Gastroesophageal sphincter (tissue), 4 donors: ENCODE measurements at regions not wholly inside any gene's neighbourhood (a gene's known extent, or its start where the extent isn't known, plus 50 kb on each side); places are given as distances from the start of the nearest gene placed in this dataset.

ENCODE experiments used
- ATAC-seq: fragments of 150-250 bp; one replicate; pipeline ENCODE4 v1.9.1; 2016; ENCODE audit warnings: mild to moderate bottlenecking, moderate library complexity
- H3K27ac ChIP-seq, 4 donors: fragments of 200-600 bp; sonication (generic) in 3 of 4; 1 replicate in 3 of 4; 2 replicates in 1 of 4; pipeline ENCODE4 v1.5.1; 2016 to 2019
- H3K27me3 ChIP-seq: fragments of 200-600 bp; sonication (generic); one replicate; pipeline ENCODE4 v1.5.1; 2019
- H3K36me3 ChIP-seq, 2 donors: fragments of 200-600 bp; sonication (generic); one replicate each; pipeline ENCODE4 v1.5.1; 2019; ENCODE audit warnings: control low read depth in 1 of 2
- H3K4me1 ChIP-seq, 3 donors: fragments of 200-600 bp; sonication (generic); 1 replicate in 2 of 3; 2 replicates in 1 of 3; pipeline ENCODE4 v1.5.1; 2016 to 2019; ENCODE audit warnings: control low read depth in 2 of 3
- H3K4me3 ChIP-seq, 2 donors: fragments of 200-600 bp; sonication (generic); one replicate each; pipeline ENCODE4 v1.5.1; 2019; ENCODE audit warnings: mild to moderate bottlenecking in 1 of 2, moderate library complexity in 1 of 2
- H3K9me3 ChIP-seq, 3 donors: fragments of 200-600 bp; sonication (generic); one replicate each; pipeline ENCODE4 v1.5.1; 2017 to 2019; ENCODE audit warnings: control low read depth in 2 of 3
- EP300 ChIP-seq: sonication (generic); formaldehyde crosslinking; IDR thresholded peaks from one replicate; pipeline ENCODE4 v1.6.1; 2017; ENCODE audit warnings: antibody characterized with exemption, mild to moderate bottlenecking
- POLR2A ChIP-seq, 2 donors: fragments of 450-650 bp; IDR thresholded peaks; one replicate each; pipeline ENCODE4 v1.6.1; 2017; ENCODE audit warnings: antibody characterized with exemption in 2 of 2, mild to moderate bottlenecking in 2 of 2, moderate library complexity in 1 of 2
- POLR2AphosphoS5 ChIP-seq: sonication (generic); formaldehyde crosslinking; IDR thresholded peaks from one replicate; pipeline ENCODE4 v1.6.1; 2017; ENCODE audit warnings: antibody characterized with exemption
- WGBS, 2 donors: methylation state at CpG; one replicate each; pipeline ENCODE4 v1.1.5; 2018; ENCODE audit warnings: low coverage in 1 of 2; 5-methylcytosine and 5-hydroxymethylcytosine counted together
- TF ChIP-seq, protein P1 (sequence below), 4 experiments: fragments of 200-600 bp in 2 of 4; fragments of 450-650 bp in 2 of 4; sonication (generic) in 1 of 4; IDR thresholded peaks; one replicate each; pipeline ENCODE4 v1.5.1; 2017 to 2019; ENCODE audit warnings: antibody characterized with exemption in 4 of 4, mild to moderate bottlenecking in 2 of 4, moderate library complexity in 2 of 4

DNA sequence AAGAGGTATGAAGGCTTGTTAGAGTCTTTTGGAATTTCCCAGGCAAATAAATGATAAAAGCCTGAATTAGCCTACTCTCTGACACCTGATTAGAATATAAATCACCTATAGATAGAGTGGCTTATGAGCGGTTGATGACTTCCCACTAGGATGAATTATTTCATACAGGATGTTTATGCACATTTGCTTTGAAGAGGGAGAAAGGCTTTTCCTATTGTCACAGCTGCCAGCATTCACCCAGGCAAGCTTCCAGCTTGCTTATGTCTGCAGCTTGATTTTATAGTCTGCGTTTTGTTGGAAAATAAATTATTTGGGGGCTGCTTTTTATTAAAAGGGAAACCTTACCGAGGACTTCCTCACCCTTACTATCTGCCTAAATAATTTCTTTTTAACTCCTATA lies 51.3 kb upstream of the EIF2S2 start:
- Histone ChIP-seq H3K27ac (no peak overlapping the region), H3K4me1 (no peaks in the 10 kb centered on the region), H3K27me3 (peaks cover 6% of the 10 kb centered on the region), H3K4me3 (no peak overlapping the region), H3K9me3 (no peaks in the 10 kb centered on the region), H3K36me3 (no peaks in the 10 kb centered on the region)
- WGBS, 2 donors = 25 to 28% methylated on average over 3 of the region's 3 CpGs
- TF ChIP-seq, protein P1, sequence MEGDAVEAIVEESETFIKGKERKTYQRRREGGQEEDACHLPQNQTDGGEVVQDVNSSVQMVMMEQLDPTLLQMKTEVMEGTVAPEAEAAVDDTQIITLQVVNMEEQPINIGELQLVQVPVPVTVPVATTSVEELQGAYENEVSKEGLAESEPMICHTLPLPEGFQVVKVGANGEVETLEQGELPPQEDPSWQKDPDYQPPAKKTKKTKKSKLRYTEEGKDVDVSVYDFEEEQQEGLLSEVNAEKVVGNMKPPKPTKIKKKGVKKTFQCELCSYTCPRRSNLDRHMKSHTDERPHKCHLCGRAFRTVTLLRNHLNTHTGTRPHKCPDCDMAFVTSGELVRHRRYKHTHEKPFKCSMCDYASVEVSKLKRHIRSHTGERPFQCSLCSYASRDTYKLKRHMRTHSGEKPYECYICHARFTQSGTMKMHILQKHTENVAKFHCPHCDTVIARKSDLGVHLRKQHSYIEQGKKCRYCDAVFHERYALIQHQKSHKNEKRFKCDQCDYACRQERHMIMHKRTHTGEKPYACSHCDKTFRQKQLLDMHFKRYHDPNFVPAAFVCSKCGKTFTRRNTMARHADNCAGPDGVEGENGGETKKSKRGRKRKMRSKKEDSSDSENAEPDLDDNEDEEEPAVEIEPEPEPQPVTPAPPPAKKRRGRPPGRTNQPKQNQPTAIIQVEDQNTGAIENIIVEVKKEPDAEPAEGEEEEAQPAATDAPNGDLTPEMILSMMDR (IDR thresholded peaks at IDR 0.05) = no peak
- no peak for TF ChIP-seq POLR2A (IDR thresholded peaks at IDR 0.05)
- no peak for TF ChIP-seq POLR2AphosphoS5
- TF ChIP-seq EP300 = no peak
- ATAC-seq = no peak

- Histone ChIP-seq H3K4me1 (no peaks in the 10 kb centered on the region), H3K27me3 (peaks cover 11% of the 10 kb centered on the region), H3K4me3 (no peak overlapping the region), H3K9me3 (no peaks in the 10 kb centered on the region), H3K36me3 (no peaks in the 10 kb centered on the region), H3K27ac (no peak overlapping the region)
- TF ChIP-seq, protein P1 (IDR thresholded peaks at IDR 0.05) = no peak
- no peak for TF ChIP-seq EP300
- TF ChIP-seq POLR2A (IDR thresholded peaks at IDR 0.05) = no peak
- no peak for TF ChIP-seq POLR2AphosphoS5
- no peak for ATAC-seq
- WGBS, 2 donors = 87 to 100% methylated on average over 1 to 5 of the region's 5 CpGs
These were observed 52.4 kb upstream of the EIF2S2 start for GRCh38 chr20:34164381-34164984.

GRCh38 chr20:34165018-34165619 lies 53.1 kb upstream of the EIF2S2 start:
- H3K4me1 ChIP-seq = no peaks in the 10 kb centered on the region
- no peaks in the 10 kb centered on the region for H3K9me3 ChIP-seq
- WGBS, 2 donors = 0 to 9% methylated on average over 1 to 2 of the region's 2 CpGs
- no peak overlapping the region for H3K27ac ChIP-seq
- peaks cover 11% of the 10 kb centered on the region for H3K27me3 ChIP-seq
- TF ChIP-seq EP300 = no peak
- no peak for TF ChIP-seq POLR2AphosphoS5
- no peak for TF ChIP-seq POLR2A (IDR thresholded peaks at IDR 0.05)
- TF ChIP-seq, protein P1 (IDR thresholded peaks at IDR 0.05) = no peak
- no peaks in the 10 kb centered on the region for H3K36me3 ChIP-seq
- H3K4me3 ChIP-seq = no peak overlapping the region
- ATAC-seq = no peak

DNA sequence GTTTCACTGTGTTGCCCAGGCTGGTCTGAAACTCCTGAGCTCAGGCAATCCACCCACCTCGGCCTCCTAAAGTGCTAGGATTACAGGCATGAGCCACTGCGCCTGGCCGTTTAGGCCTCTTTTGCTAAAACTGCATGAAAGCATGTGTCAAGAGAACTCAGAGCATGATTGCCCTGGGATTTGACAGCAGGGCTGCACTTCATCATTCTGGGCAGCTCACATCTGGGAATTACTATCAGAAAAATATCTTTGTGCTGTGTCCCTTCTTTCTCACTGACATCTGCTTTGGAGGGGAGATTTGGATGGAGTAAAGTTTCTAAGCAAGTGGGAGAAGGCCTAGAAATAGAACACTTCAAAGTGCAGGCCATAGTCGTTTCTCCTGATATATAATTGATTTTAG lies 59.6 kb upstream of the EIF2S2 start:
- no peak for ATAC-seq
- TF ChIP-seq POLR2AphosphoS5 = no peak
- no peak for TF ChIP-seq POLR2A (IDR thresholded peaks at IDR 0.05)
- TF ChIP-seq EP300 = no peak
- TF ChIP-seq, protein P1 (IDR thresholded peaks at IDR 0.05) = no peak
- no peaks in the 10 kb centered on the region for H3K4me1 ChIP-seq
- no peaks in the 10 kb centered on the region for H3K9me3 ChIP-seq
- H3K36me3 ChIP-seq = no peaks in the 10 kb centered on the region
- H3K4me3 ChIP-seq = no peak overlapping the region
- 47 to 71% methylated on average over 3 to 4 of the region's 4 CpGs for WGBS, 2 donors
- peaks cover 7% of the 10 kb centered on the region for H3K27me3 ChIP-seq
- no peak overlapping the region for H3K27ac ChIP-seq

DNA sequence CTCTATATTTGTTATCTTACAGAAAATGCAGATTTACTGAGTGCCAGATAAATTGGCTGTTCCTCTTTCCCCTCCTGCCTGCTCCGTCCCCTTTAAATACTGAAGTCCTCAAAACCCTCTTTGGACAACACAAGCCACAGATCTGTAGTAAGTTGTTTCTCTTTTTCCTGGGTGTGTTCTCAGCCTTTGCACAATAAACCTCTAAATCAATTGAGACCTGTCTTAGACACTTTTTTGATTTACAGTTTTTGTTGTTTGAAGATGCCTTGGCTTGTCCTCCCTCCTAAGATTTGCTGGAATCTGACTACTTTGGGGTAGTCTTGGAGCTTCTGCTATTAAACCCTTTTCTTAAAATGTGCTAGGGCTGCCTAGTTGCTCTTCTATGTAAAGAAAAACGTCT lies 60.9 kb upstream of the EIF2S2 start:
- Histone ChIP-seq H3K27me3 (peaks cover 7% of the 10 kb centered on the region), H3K27ac (no peak overlapping the region), H3K4me3 (no peak overlapping the region), H3K4me1 (no peaks in the 10 kb centered on the region), H3K9me3 (no peaks in the 10 kb centered on the region), H3K36me3 (no peaks in the 10 kb centered on the region)
- no peak for ATAC-seq
- 48 to 67% methylated on average over 2 of the region's 2 CpGs for WGBS, 2 donors
- TF ChIP-seq POLR2A (IDR thresholded peaks at IDR 0.05) (no peak), EP300 (no peak), POLR2AphosphoS5 (no peak)
- TF ChIP-seq, protein P1 (IDR thresholded peaks at IDR 0.05) = no peak
